ENCODE measurements at regions not wholly inside any gene's neighbourhood (a gene's known extent, or its start where the extent isn't known, plus 50 kb on each side); places are given as distances from the start of the nearest gene placed in this dataset.

DNA sequence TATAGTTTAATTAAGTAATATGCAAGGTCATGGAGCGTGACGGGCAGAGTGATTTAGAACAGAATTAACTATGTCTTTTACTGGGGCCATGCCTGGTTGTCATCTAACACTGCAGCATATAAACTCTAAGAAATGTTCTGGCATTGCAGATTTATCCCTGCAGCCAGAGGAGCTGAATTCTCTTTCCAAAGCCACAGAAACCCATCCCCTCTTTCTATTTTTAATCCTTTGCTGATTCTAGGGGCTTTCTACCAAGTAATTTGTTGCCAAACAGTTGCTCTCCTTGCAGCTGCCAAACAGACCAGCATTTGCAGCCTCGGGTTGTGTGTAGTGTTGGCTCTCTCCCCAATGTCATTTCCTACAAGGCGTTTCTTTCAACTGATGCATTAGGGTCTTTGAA, 243.2 kb upstream of the MON1B start:
- no peaks in the 10 kb centered on the region for H3K36me3 Mint-ChIP-seq (ENCODE audit: low read depth)
- H3K4me1 Mint-ChIP-seq, result peaks cover 24% of the 10 kb centered on the region
- no peak for DNase-seq
- TF ChIP-seq, protein P1, sequence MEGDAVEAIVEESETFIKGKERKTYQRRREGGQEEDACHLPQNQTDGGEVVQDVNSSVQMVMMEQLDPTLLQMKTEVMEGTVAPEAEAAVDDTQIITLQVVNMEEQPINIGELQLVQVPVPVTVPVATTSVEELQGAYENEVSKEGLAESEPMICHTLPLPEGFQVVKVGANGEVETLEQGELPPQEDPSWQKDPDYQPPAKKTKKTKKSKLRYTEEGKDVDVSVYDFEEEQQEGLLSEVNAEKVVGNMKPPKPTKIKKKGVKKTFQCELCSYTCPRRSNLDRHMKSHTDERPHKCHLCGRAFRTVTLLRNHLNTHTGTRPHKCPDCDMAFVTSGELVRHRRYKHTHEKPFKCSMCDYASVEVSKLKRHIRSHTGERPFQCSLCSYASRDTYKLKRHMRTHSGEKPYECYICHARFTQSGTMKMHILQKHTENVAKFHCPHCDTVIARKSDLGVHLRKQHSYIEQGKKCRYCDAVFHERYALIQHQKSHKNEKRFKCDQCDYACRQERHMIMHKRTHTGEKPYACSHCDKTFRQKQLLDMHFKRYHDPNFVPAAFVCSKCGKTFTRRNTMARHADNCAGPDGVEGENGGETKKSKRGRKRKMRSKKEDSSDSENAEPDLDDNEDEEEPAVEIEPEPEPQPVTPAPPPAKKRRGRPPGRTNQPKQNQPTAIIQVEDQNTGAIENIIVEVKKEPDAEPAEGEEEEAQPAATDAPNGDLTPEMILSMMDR (IDR thresholded peaks at IDR 0.05), result no peak
- H3K4me3 Mint-ChIP-seq, result no peak overlapping the region
- peaks cover 12% of the 10 kb centered on the region for H3K27me3 Mint-ChIP-seq (ENCODE audit: low read depth, poor library complexity)
- no peak overlapping the region for H3K27ac Mint-ChIP-seq
- H3K9me3 Mint-ChIP-seq, result peaks cover 17% of the 10 kb centered on the region

DNA sequence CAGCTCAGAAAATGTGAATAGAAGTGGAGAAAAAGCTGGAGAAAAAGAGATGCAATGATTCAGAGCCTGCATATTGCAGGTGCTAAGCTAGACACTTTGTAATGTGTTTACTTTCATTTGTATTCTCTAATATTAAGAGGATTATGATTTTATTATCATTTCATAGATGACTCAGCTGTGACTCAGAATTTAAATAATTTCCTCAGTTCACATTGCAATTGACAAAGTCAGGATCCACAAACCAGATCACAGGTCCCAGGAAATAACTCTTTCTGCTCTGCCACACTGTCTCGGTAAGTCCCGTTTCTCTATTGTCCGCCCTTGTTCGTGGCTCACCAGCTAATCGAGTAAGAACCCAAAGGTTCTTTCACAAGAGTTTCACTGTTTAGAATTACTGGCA, 235.4 kb upstream of the MON1B start:
- peaks cover 20% of the 10 kb centered on the region for H3K9me3 Mint-ChIP-seq
- H3K4me1 Mint-ChIP-seq, result peaks cover 7% of the 10 kb centered on the region
- no peaks in the 10 kb centered on the region for H3K36me3 Mint-ChIP-seq (ENCODE audit: low read depth)
- H3K27ac Mint-ChIP-seq, result no peak overlapping the region
- TF ChIP-seq, protein P1 (IDR thresholded peaks at IDR 0.05), result no peak
- no peak overlapping the region for H3K4me3 Mint-ChIP-seq
- H3K27me3 Mint-ChIP-seq (ENCODE audit: low read depth, poor library complexity), result peaks cover 5% of the 10 kb centered on the region
- no peak for DNase-seq

DNA sequence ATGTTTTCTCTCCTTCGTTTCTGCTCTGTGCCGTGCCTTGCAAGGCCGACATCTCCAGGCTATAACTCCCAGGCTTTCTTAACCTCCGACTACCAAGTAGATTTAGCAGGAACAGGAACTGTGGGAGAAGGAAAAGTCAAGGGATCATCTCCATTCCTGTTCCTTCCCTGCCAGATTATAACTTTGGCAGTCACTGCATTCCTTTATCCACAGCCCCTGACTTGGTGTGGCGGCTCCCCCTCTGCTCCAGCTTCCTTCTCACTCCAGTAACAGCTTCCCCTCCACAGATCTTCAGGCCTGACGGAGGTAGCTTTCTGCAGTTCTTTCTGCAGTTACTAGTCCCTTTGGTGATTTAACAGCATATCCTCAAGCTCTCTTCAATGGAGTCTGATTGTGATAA, 234.6 kb upstream of the MON1B start:
- DNase-seq, result no peak
- Mint-ChIP-seq H3K9me3 (peaks cover 14% of the 10 kb centered on the region), H3K36me3 (ENCODE audit: low read depth) (no peaks in the 10 kb centered on the region), H3K4me1 (peaks cover 7% of the 10 kb centered on the region), H3K4me3 (no peak overlapping the region), H3K27me3 (ENCODE audit: low read depth, poor library complexity) (peaks cover 5% of the 10 kb centered on the region), H3K27ac (no peak overlapping the region)
- TF ChIP-seq, protein P1 (IDR thresholded peaks at IDR 0.05), result no peak

DNA sequence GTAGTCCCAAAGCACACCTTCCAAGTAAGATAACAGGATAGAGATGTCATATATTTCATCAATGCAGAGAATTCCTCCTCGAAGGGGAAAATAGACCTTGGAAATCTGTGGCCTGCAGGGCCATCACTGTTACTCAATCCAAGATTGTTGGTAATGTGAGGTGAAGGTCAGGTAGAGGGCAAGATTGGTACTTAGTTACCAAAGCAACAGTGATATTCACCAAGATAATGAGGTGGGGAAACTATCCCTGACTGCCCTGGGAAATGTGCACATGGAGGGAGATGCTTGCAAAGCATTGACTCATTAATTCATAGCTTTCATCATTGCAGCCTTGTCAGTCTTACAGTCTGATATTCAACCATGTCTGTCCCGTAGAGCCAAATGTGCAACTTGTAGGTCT, 234.1 kb upstream of the MON1B start:
- TF ChIP-seq, protein P1 (IDR thresholded peaks at IDR 0.05), result no peak
- Mint-ChIP-seq H3K9me3 (peaks cover 10% of the 10 kb centered on the region), H3K4me3 (no peak overlapping the region), H3K4me1 (peaks cover 7% of the 10 kb centered on the region), H3K27ac (no peak overlapping the region), H3K36me3 (ENCODE audit: low read depth) (no peaks in the 10 kb centered on the region), H3K27me3 (ENCODE audit: low read depth, poor library complexity) (peaks cover 5% of the 10 kb centered on the region)
- DNase-seq, result no peak

DNA sequence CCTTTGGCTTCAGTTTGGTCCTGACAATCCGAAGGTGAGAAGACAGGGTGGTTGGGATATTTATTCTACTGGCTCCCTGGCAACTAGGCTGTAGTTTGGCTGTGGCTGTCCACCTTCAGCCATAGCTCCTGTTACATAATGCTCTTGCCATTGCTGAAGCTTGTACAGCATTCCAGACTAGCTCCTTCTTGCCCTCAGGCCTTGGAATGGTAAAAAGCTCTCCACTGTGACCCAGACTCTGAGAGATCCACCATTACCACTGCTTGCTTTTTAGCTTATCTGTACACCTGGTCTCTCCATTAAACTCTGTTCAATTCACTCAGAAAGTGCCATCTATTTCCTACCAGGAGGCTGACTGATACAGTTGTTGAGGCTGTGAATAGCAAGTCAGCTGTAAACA, 231.8 kb upstream of the MON1B start:
- TF ChIP-seq, protein P1 (IDR thresholded peaks at IDR 0.05), result no peak
- H3K4me3 Mint-ChIP-seq, result no peak overlapping the region
- peaks cover 5% of the 10 kb centered on the region for H3K27me3 Mint-ChIP-seq (ENCODE audit: low read depth, poor library complexity)
- H3K27ac Mint-ChIP-seq, result no peak overlapping the region
- peaks cover 7% of the 10 kb centered on the region for H3K4me1 Mint-ChIP-seq
- H3K9me3 Mint-ChIP-seq, result peaks cover 5% of the 10 kb centered on the region
- no peaks in the 10 kb centered on the region for H3K36me3 Mint-ChIP-seq (ENCODE audit: low read depth)
- no peak for DNase-seq

DNA sequence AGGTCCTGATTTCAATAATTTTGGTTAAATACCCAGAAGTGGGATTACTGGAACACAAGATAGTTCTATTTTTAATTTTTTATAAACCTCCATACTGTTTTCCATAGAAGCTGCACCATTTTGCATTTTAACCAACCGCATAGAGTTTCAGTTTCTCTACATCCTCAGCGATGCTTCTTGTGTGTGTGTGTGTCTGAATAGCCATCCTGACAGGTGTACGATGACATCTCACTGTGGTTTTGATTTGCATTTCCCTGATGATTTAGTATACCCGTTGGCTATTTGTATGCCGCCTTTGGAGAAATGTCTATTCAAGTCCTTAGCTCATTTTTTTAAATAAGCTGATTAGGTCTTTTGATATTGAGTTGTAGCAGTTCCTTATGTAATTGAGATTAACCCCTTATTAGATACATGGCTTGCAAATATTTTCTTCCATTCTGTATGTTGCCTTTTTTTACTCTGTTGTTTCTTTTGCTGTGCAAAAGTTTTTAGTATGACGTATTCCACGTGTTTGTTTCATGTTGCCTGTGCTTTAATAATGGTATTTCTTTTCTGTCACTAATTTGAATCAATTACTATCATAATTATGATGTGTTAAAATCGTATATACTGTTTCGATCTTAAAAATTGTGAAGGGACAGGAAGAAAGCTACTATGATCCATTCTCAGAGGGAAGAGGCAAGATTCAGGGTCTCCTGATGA, 227.2 kb upstream of the MON1B start:
- H3K4me3 Mint-ChIP-seq, result no peak overlapping the region
- no peaks in the 10 kb centered on the region for H3K9me3 Mint-ChIP-seq
- peaks cover 7% of the 10 kb centered on the region for H3K27me3 Mint-ChIP-seq (ENCODE audit: low read depth, poor library complexity)
- no peaks in the 10 kb centered on the region for H3K4me1 Mint-ChIP-seq
- no peak overlapping the region for H3K27ac Mint-ChIP-seq
- H3K36me3 Mint-ChIP-seq (ENCODE audit: low read depth), result no peaks in the 10 kb centered on the region
- TF ChIP-seq, protein P1 (IDR thresholded peaks at IDR 0.05), result no peak
- DNase-seq, result no peak
